ENCODE measurements at regions not wholly inside any gene's neighbourhood (a gene's known extent, or its start where the extent isn't known, plus 50 kb on each side); places are given as distances from the start of the nearest gene placed in this dataset.

DNA sequence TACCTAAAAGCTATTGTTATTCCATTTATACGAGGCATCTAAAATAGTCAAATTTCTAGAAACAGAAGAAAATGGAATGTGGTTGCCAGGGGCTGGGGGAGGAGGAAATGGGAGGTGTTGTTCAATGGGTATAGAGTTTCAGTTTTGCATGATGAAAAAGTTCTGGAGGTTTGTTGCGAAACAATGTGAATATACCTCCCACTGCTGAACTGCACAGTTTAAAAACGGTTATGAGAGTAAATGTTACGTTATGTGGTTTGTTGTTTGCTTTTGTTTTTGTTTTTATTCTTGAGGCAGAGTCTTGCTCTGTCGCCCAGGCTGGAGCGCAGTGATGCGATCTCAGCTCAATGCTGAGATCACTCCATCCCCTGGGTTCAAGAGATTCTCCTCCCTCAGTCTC is 64.9 kb upstream of the NRBF2 start:
- ChIA-PET POLR2A (no interaction called here), CTCF (no interaction called here)
- no peaks in the 10 kb centered on the region for H3K4me1 Mint-ChIP-seq
- Histone ChIP-seq H3K4me3 (ENCODE audit: control extremely low read depth in 1 of 5, extremely low read depth in 1 of 5, insufficient read depth in 1 of 5, low read depth in 2 of 5, low read length in 4 of 5) (no peak overlapping the region), H3K9ac (ENCODE audit: low read length) (no peak overlapping the region), H3K27ac (ENCODE audit: low read length in 2 of 2) (no peak overlapping the region), H3K79me2 (ENCODE audit: control insufficient read depth, insufficient read depth, low read length) (no peaks in the 10 kb centered on the region), H3K4me1 (ENCODE audit: control insufficient read depth in 2 of 2, insufficient read depth in 2 of 2, low read length in 2 of 2) (no peaks in the 10 kb centered on the region), H3K36me3 (replicated peaks in 1 of 2; ENCODE audit: control extremely low read depth in 1 of 2, control insufficient read depth in 1 of 2, extremely low read depth in 1 of 2, insufficient read depth in 2 of 2, low read length in 1 of 2) (no peaks in the 10 kb centered on the region), H3K4me2 (replicated peaks; ENCODE audit: low read depth, low read length, poor library complexity, severe bottlenecking) (no peak overlapping the region), H4K20me1 (ENCODE audit: control insufficient read depth, insufficient read depth, low read length, poor library complexity, severe bottlenecking) (no peaks in the 10 kb centered on the region), H3K27me3 (replicated peaks in 1 of 4; ENCODE audit: control extremely low read depth in 1 of 4, control insufficient read depth in 3 of 4, insufficient read depth in 4 of 4, low read length in 3 of 4) (peaks cover 0 to 23% (median 15%) of the 10 kb centered on the region in 4 experiments), H3K9me3 (ENCODE audit: control extremely low read depth in 1 of 3, control insufficient read depth in 2 of 3, insufficient read depth in 1 of 3, low read length in 2 of 3) (no peaks in the 10 kb centered on the region), H2AFZ (ENCODE audit: insufficient read depth, low read depth, low read length, poor library complexity, severe bottlenecking) (no peak overlapping the region)
- peaks cover 56% of the 10 kb centered on the region for H3K27me3 Mint-ChIP-seq
- no peak overlapping the region for H3K4me3 Mint-ChIP-seq
- H3K27ac Mint-ChIP-seq = no peak overlapping the region
- TF ChIP-seq CTCF (IDR thresholded peaks at IDR 0.05) (no peak), EZH2 (IDR thresholded peaks at IDR 0.05; ENCODE audit: borderline replicate concordance, insufficient read depth, low read depth, low read length, poor library complexity, severe bottlenecking) (no peak)
- intact Hi-C loops (cut with micrococcal nuclease) = no loop called here
- ATAC-seq (ENCODE audit: low read depth) (no peak), DNase-seq (no peak)
- WGBS (ENCODE audit: insufficient coverage) = 37% methylated on average over 2 of the region's 7 CpGs
- H3K9me3 Mint-ChIP-seq (ENCODE audit: insufficient read depth) = no peaks in the 10 kb centered on the region

- H3K27ac Mint-ChIP-seq = no peak overlapping the region
- CTCF ChIA-PET = no interaction called here
Measured at GRCh38 chr10:63066606-63067005, 66.5 kb upstream of the NRBF2 start.

More at GRCh38 chr10:63066606-63067005, 66.5 kb upstream of the NRBF2 start:
- ATAC-seq (ENCODE audit: low read depth) (no peak), DNase-seq (no peak)
- Histone ChIP-seq H3K9me3 (ENCODE audit: control extremely low read depth in 1 of 3, control insufficient read depth in 2 of 3, insufficient read depth in 1 of 3, low read length in 2 of 3) (no peaks in the 10 kb centered on the region), H3K9ac (ENCODE audit: low read length) (no peak overlapping the region), H3K4me2 (replicated peaks; ENCODE audit: low read depth, low read length, poor library complexity, severe bottlenecking) (no peak overlapping the region), H3K36me3 (replicated peaks in 1 of 2; ENCODE audit: control extremely low read depth in 1 of 2, control insufficient read depth in 1 of 2, extremely low read depth in 1 of 2, insufficient read depth in 2 of 2, low read length in 1 of 2) (no peaks in the 10 kb centered on the region), H4K20me1 (ENCODE audit: control insufficient read depth, insufficient read depth, low read length, poor library complexity, severe bottlenecking) (no peaks in the 10 kb centered on the region), H3K27me3 (replicated peaks in 1 of 4; ENCODE audit: control extremely low read depth in 1 of 4, control insufficient read depth in 3 of 4, insufficient read depth in 4 of 4, low read length in 3 of 4) (peaks cover 0 to 27% (median 16%) of the 10 kb centered on the region in 4 experiments), H3K4me3 (ENCODE audit: control extremely low read depth in 1 of 5, extremely low read depth in 1 of 5, insufficient read depth in 1 of 5, low read depth in 2 of 5, low read length in 4 of 5) (no peak overlapping the region), H3K27ac (ENCODE audit: low read length in 2 of 2) (no peak overlapping the region), H3K4me1 (ENCODE audit: control insufficient read depth in 2 of 2, insufficient read depth in 2 of 2, low read length in 2 of 2) (no peaks in the 10 kb centered on the region), H2AFZ (ENCODE audit: insufficient read depth, low read depth, low read length, poor library complexity, severe bottlenecking) (no peak overlapping the region), H3K79me2 (ENCODE audit: control insufficient read depth, insufficient read depth, low read length) (no peaks in the 10 kb centered on the region)
- intact Hi-C loops (cut with micrococcal nuclease) = no loop called here
- Mint-ChIP-seq H3K4me3 (no peak overlapping the region), H3K27me3 (peaks cover 55% of the 10 kb centered on the region), H3K4me1 (no peaks in the 10 kb centered on the region), H3K9me3 (ENCODE audit: insufficient read depth) (no peaks in the 10 kb centered on the region)
- 100% methylated on average over 3 of the region's 5 CpGs for WGBS (ENCODE audit: insufficient coverage)
- TF ChIP-seq EZH2 (IDR thresholded peaks at IDR 0.05; ENCODE audit: borderline replicate concordance, insufficient read depth, low read depth, low read length, poor library complexity, severe bottlenecking) (no peak), CTCF (IDR thresholded peaks at IDR 0.05) (no peak)
- POLR2A ChIA-PET = no interaction called here

All from B cell (primary cell).